ENCODE measurements at regions not wholly inside any gene's neighbourhood (a gene's known extent, or its start where the extent isn't known, plus 50 kb on each side); places are given as distances from the start of the nearest gene placed in this dataset.

- no peak overlapping the region for H3K4me2 ChIP-seq (ENCODE audit: low read length)
- no peaks in the 10 kb centered on the region for H3K79me2 ChIP-seq (ENCODE audit: insufficient read depth, low read length)
- no peak overlapping the region for H3K4me3 ChIP-seq (replicated peaks in 1 of 2; ENCODE audit: low read depth in 1 of 2, low read length in 2 of 2)
- H3K9me3 ChIP-seq (ENCODE audit: control insufficient read depth in 1 of 2, insufficient read depth in 1 of 2, low read depth in 1 of 2, low read length in 2 of 2): peaks cover 16 to 24% of the 10 kb centered on the region in 2 experiments; a peak in 2 of 4 replicates
- no peaks in the 10 kb centered on the region for H3K36me3 ChIP-seq (ENCODE audit: control insufficient read depth in 1 of 2, insufficient read depth in 2 of 2, low read length in 2 of 2)
- H3K9ac ChIP-seq (ENCODE audit: low read length): no peak overlapping the region
- ATAC-seq (no peak), DNase-seq (ENCODE audit: low read depth, low spot score) (no peak)
- no peak overlapping the region for H2AFZ ChIP-seq (ENCODE audit: low read depth, low read length, poor library complexity, severe bottlenecking)
- no peak overlapping the region for H3K27ac ChIP-seq (ENCODE audit: low read depth, low read length)
- no peaks in the 10 kb centered on the region for H4K20me1 ChIP-seq (ENCODE audit: insufficient read depth)
- RAD21 ChIA-PET (ENCODE audit: low non-redundant PET in 1 of 2, low total read pairs in 2 of 2, uncharacterized antibody in 2 of 2, unreplicated experiment in 2 of 2): no interaction called here
- intact Hi-C loops (cut with micrococcal nuclease): no loop called here
- TF ChIP-seq YY1 (IDR thresholded peaks at IDR 0.05; ENCODE audit: extremely low read depth, insufficient replicate concordance, low read depth, low read length) (no peak), ZBTB33 (IDR thresholded peaks at IDR 0.05; ENCODE audit: extremely low read depth, insufficient replicate concordance, low read length) (no peak), CBX3 (IDR thresholded peaks at IDR 0.05; ENCODE audit: low read depth) (no peak), CTCF (IDR thresholded peaks at IDR 0.05 in 2 of 3, conservative IDR thresholded peaks at IDR 0.05 in 1 of 3; ENCODE audit: borderline replicate concordance in 1 of 3, insufficient read depth in 1 of 3, low read depth in 2 of 3, low read length in 2 of 3) (no peak), CEBPB (IDR thresholded peaks at IDR 0.05; ENCODE audit: low read depth) (no peak), ZFX (IDR thresholded peaks at IDR 0.05) (no peak), EGR1 (IDR thresholded peaks at IDR 0.05; ENCODE audit: low read depth) (no peak), FOSL1 (IDR thresholded peaks at IDR 0.05; ENCODE audit: low read depth) (no peak), ELF1 (IDR thresholded peaks at IDR 0.05; ENCODE audit: borderline replicate concordance, low read depth) (no peak), JUND (IDR thresholded peaks at IDR 0.05) (no peak), ATF3 (IDR thresholded peaks at IDR 0.05) (no peak), EZH2phosphoT487 (IDR thresholded peaks at IDR 0.05; ENCODE audit: borderline replicate concordance) (no peak), SIN3A (IDR thresholded peaks at IDR 0.05; ENCODE audit: low read depth) (no peak), MAX (IDR thresholded peaks at IDR 0.05) (no peak)
- CTCF ChIA-PET: no interaction called here
- no peaks in the 10 kb centered on the region for H3K4me1 ChIP-seq (ENCODE audit: control insufficient read depth in 1 of 2, insufficient read depth in 2 of 2, low read length in 2 of 2)
- POLR2A ChIA-PET: no interaction called here
- no TSS peak for BruUV-seq (replicated peaks)
- H3K9me2 ChIP-seq (ENCODE audit: insufficient read depth): no peaks in the 10 kb centered on the region
- no peaks in the 10 kb centered on the region for H3K27me3 ChIP-seq (ENCODE audit: insufficient read depth, low read length)
Observed at GRCh38 chr2:21924640-21925285, 801.0 kb downstream of the TDRD15 start.
